ENCODE measurements at regions not wholly inside any gene's neighbourhood (a gene's known extent, or its start where the extent isn't known, plus 50 kb on each side); places are given as distances from the start of the nearest gene placed in this dataset.
A peak's percentile ranks its signal among the peaks of the same experiment; 100 is the strongest.

DNA sequence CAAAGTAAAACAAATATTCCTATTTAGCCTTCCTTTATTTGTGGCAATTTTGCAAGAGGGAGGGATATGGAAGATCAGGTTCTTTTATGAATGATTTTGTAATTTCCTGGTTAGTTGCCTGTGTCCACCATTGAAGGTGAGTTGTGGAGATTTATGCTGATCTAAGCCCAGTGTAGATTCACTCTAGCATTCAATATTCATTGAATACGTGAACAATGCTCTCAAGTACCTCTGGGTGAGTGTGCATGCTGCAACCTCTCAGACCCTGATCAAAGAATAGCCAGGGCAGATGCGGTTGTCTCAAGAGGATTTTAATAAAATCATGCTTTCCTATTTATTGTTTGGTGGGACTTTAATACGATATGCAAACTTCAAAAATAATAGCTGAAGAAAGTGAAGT lies 628.4 kb downstream of the SPRY1 start:
- no peak overlapping the region for H3K4me3 ChIP-seq (ENCODE audit: low read length in 2 of 2)
- H3K27ac ChIP-seq (ENCODE audit: low read depth in 2 of 2, low read length in 2 of 2), result no peak overlapping the region
- no peaks in the 10 kb centered on the region for H3K4me1 ChIP-seq (ENCODE audit: control insufficient read depth in 2 of 2, insufficient read depth in 2 of 2, low read length in 2 of 2)
- no peaks in the 10 kb centered on the region for H3K36me3 ChIP-seq (ENCODE audit: control insufficient read depth in 2 of 2, insufficient read depth in 2 of 2, low read length in 2 of 2)
- H3K9ac ChIP-seq (ENCODE audit: low read depth in 1 of 2, low read length in 2 of 2), result no peak overlapping the region
- H3K9me3 ChIP-seq (ENCODE audit: control insufficient read depth in 2 of 2, low read length in 2 of 2), result no peaks in the 10 kb centered on the region
- no peaks in the 10 kb centered on the region for H3K27me3 ChIP-seq (ENCODE audit: control insufficient read depth in 2 of 2, insufficient read depth in 2 of 2, low read length in 2 of 2)

DNA sequence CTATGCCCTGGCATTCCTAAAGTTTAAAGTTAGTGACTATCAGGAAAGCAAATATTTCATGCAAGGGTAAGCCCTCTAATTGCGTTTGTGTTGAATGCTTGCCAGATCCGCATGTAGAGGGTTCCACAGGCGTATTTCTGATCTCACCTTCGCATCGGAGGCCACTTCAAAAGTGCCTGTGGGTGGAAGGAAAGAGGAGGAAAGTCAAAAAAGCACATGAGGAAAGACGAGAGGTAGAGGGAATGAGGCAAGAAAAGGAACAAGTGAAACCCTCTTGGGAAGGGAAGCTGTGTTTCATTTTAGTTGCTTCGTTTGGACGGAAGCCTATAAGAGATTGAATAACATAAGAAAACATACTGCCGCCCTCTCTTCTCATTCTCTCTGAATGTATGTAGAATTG lies 628.8 kb downstream of the SPRY1 start:
- Histone ChIP-seq H3K4me3 (ENCODE audit: low read length in 2 of 2) (no peak overlapping the region), H3K27ac (ENCODE audit: low read depth in 2 of 2, low read length in 2 of 2) (no peak overlapping the region), H3K4me1 (ENCODE audit: control insufficient read depth in 2 of 2, insufficient read depth in 2 of 2, low read length in 2 of 2) (no peaks in the 10 kb centered on the region), H3K9me3 (ENCODE audit: control insufficient read depth in 2 of 2, low read length in 2 of 2) (no peaks in the 10 kb centered on the region), H3K27me3 (ENCODE audit: control insufficient read depth in 2 of 2, insufficient read depth in 2 of 2, low read length in 2 of 2) (no peaks in the 10 kb centered on the region), H3K9ac (ENCODE audit: low read depth in 1 of 2, low read length in 2 of 2) (no peak overlapping the region), H3K36me3 (ENCODE audit: control insufficient read depth in 2 of 2, insufficient read depth in 2 of 2, low read length in 2 of 2) (no peaks in the 10 kb centered on the region)

DNA sequence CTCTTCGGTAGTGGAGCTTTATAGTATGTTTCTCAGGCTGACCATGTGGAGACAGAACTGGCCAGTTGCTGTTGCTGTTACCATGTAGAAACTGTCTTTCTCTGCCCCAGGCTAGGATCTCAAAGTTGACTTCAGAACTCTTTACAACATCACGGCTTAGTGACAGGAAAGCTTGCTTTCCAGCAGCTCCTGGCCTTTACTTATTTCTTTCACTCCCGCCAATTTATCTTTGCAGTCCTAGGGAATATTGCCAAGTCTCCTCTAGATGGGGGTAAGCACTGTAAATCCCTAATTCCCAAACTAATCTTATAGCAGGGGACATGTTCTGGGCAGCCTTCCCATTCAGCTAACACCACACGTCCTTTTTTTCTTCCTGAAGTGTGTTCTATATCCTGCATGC lies 631.6 kb downstream of the SPRY1 start:
- H3K9me3 ChIP-seq (ENCODE audit: control insufficient read depth in 2 of 2, low read length in 2 of 2), result no peaks in the 10 kb centered on the region
- H3K27me3 ChIP-seq (ENCODE audit: control insufficient read depth in 2 of 2, insufficient read depth in 2 of 2, low read length in 2 of 2), result no peaks in the 10 kb centered on the region
- H3K4me1 ChIP-seq (ENCODE audit: control insufficient read depth in 2 of 2, insufficient read depth in 2 of 2, low read length in 2 of 2), result no peaks in the 10 kb centered on the region
- no peak overlapping the region for H3K27ac ChIP-seq (ENCODE audit: low read depth in 2 of 2, low read length in 2 of 2)
- H3K36me3 ChIP-seq (ENCODE audit: control insufficient read depth in 2 of 2, insufficient read depth in 2 of 2, low read length in 2 of 2), result no peaks in the 10 kb centered on the region
- H3K4me3 ChIP-seq (ENCODE audit: low read length in 2 of 2), result no peak overlapping the region
- no peak overlapping the region for H3K9ac ChIP-seq (ENCODE audit: low read depth in 1 of 2, low read length in 2 of 2)

DNA sequence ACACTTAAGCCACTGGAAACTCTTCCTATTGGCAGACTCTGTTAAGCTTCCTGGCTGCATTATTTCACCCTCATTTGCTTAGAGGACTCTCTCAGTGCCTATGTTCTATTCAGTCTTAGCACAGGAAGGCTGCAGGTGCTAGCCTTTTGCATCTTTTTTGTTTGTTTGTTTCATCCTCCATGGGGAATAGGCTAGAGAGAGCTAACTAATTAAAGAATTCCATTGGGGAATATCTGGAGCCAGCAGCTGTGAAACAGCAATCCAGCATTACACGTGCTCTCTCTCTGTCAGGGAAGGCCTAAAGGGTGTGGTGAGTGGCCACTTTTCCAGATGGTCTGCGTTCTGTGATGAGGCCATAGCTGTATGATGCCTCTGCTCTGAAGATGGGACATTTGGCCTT lies 633.6 kb downstream of the SPRY1 start:
- Histone ChIP-seq H3K27me3 (ENCODE audit: control insufficient read depth in 2 of 2, insufficient read depth in 2 of 2, low read length in 2 of 2) (no peaks in the 10 kb centered on the region), H3K27ac (ENCODE audit: low read depth in 2 of 2, low read length in 2 of 2) (no peak overlapping the region), H3K4me1 (ENCODE audit: control insufficient read depth in 2 of 2, insufficient read depth in 2 of 2, low read length in 2 of 2) (no peaks in the 10 kb centered on the region), H3K4me3 (ENCODE audit: low read length in 2 of 2) (no peak overlapping the region), H3K9me3 (ENCODE audit: control insufficient read depth in 2 of 2, low read length in 2 of 2) (no peaks in the 10 kb centered on the region), H3K9ac (ENCODE audit: low read depth in 1 of 2, low read length in 2 of 2) (no peak overlapping the region), H3K36me3 (ENCODE audit: control insufficient read depth in 2 of 2, insufficient read depth in 2 of 2, low read length in 2 of 2) (no peaks in the 10 kb centered on the region)

DNA sequence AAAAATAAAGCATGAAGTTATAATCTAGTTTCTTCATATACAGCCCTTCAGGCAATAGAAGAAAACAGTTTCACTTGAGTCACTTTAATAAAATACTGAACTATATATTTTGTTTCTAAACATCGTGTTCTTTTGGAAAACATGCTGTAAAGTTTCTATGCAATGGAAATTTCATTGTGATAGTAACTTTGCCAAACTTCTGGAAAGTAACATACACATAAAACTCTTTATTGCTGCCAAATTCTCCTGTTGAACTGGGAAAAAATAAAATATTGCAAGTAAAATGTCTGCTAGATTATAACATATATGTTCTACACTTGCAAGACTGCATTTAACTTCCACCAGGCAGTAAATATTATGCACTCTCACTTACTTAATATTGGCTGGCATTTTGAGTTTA lies 635.4 kb downstream of the SPRY1 start:
- no peaks in the 10 kb centered on the region for H3K4me1 ChIP-seq (ENCODE audit: control insufficient read depth in 2 of 2, insufficient read depth in 2 of 2, low read length in 2 of 2)
- no peaks in the 10 kb centered on the region for H3K9me3 ChIP-seq (ENCODE audit: control insufficient read depth in 2 of 2, low read length in 2 of 2)
- H3K27me3 ChIP-seq (ENCODE audit: control insufficient read depth in 2 of 2, insufficient read depth in 2 of 2, low read length in 2 of 2), result no peaks in the 10 kb centered on the region
- H3K27ac ChIP-seq (ENCODE audit: low read depth in 2 of 2, low read length in 2 of 2), result no peak overlapping the region
- H3K36me3 ChIP-seq (ENCODE audit: control insufficient read depth in 2 of 2, insufficient read depth in 2 of 2, low read length in 2 of 2), result no peaks in the 10 kb centered on the region
- no peak overlapping the region for H3K9ac ChIP-seq (ENCODE audit: low read depth in 1 of 2, low read length in 2 of 2)
- no peak overlapping the region for H3K4me3 ChIP-seq (ENCODE audit: low read length in 2 of 2)

DNA sequence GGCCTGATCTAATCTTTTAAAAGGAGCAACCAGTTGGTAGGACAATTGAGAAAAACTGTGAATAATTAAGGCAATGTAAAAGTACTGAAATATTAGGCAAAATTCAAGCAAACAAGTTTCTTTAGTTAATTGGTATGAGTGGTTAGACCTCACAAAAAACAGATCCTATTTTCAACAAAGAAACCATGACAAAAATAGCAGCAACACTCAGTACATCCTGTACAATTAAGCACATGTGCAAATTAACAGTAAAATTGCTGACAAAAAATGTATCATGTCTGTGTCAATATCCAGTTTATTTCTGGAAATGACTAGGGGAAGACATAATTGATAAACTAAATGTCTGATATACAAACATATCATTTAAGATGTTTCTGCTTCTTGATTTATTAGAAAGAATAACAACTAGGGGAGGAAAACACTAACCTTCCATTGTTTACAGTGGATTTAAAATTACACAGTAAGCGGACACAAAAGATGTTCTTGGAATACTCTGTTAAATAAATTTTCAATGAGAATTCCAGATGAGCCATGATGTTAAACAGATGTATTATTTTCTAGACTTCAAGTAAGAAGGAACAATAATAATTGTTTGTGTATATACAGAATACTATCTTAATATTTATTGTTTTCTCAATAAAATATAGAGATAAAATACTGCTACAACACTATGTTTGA lies 638.9 kb downstream of the SPRY1 start:
- H3K4me3 ChIP-seq (ENCODE audit: low read length in 2 of 2), result no peak overlapping the region
- no peaks in the 10 kb centered on the region for H3K36me3 ChIP-seq (ENCODE audit: control insufficient read depth in 2 of 2, insufficient read depth in 2 of 2, low read length in 2 of 2)
- H3K9me3 ChIP-seq (ENCODE audit: control insufficient read depth in 2 of 2, low read length in 2 of 2), result no peaks in the 10 kb centered on the region
- H3K4me1 ChIP-seq (ENCODE audit: control insufficient read depth in 2 of 2, insufficient read depth in 2 of 2, low read length in 2 of 2), result no peaks in the 10 kb centered on the region
- no peaks in the 10 kb centered on the region for H3K27me3 ChIP-seq (ENCODE audit: control insufficient read depth in 2 of 2, insufficient read depth in 2 of 2, low read length in 2 of 2)
- H3K9ac ChIP-seq (ENCODE audit: low read depth in 1 of 2, low read length in 2 of 2), result no peak overlapping the region
- no peak overlapping the region for H3K27ac ChIP-seq (ENCODE audit: low read depth in 2 of 2, low read length in 2 of 2)

DNA sequence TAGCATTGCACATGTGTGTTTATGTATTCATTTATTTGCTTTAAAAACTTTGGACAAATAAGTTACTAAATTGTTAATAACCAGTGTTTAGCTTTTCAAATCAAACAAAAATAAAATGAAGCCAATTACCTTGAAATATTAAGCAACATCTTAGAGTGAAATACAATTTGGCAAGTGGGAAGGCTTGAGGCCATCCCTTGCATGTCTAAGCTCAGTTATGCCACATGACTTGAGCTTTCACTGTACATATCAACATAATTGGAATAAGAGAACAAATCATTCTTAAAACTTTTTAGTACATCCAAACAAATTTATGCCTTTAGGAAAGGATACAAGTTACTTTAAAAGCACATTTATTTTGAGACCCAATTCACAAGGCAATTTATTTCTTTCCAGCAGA lies 640.6 kb downstream of the SPRY1 start:
- Histone ChIP-seq H3K9me3 (ENCODE audit: control insufficient read depth in 2 of 2, low read length in 2 of 2) (no peaks in the 10 kb centered on the region), H3K4me3 (ENCODE audit: low read length in 2 of 2) (no peak overlapping the region), H3K27ac (ENCODE audit: low read depth in 2 of 2, low read length in 2 of 2) (peak overlapping the region in 1 of 2 donors; percentile 9), H3K27me3 (ENCODE audit: control insufficient read depth in 2 of 2, insufficient read depth in 2 of 2, low read length in 2 of 2) (no peaks in the 10 kb centered on the region), H3K4me1 (ENCODE audit: control insufficient read depth in 2 of 2, insufficient read depth in 2 of 2, low read length in 2 of 2) (no peaks in the 10 kb centered on the region), H3K36me3 (ENCODE audit: control insufficient read depth in 2 of 2, insufficient read depth in 2 of 2, low read length in 2 of 2) (no peaks in the 10 kb centered on the region), H3K9ac (ENCODE audit: low read depth in 1 of 2, low read length in 2 of 2) (no peak overlapping the region)

DNA sequence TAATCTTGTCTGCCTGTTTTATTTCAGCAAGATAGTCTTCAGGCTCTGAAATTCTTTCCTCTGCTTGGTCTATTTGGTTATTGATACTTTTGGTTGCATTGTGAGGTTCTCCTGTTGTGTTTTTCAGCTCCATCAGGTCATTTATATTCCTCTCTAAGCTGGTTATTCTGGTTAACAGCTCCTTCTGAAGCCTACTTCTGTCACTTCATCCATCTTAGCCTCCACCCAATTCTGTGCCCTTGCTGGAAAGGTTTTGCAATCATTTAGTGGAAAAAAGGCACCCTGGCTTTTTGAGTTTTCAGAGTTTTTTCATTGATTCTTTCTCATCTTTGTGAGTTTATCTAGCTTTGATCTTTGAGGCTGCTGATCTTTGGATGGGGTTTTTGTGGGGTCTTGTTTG lies 647.7 kb downstream of the SPRY1 start:
- Histone ChIP-seq H3K27me3 (ENCODE audit: control insufficient read depth in 2 of 2, insufficient read depth in 2 of 2, low read length in 2 of 2) (no peaks in the 10 kb centered on the region), H3K9me3 (ENCODE audit: control insufficient read depth in 2 of 2, low read length in 2 of 2) (no peaks in the 10 kb centered on the region), H3K36me3 (ENCODE audit: control insufficient read depth in 2 of 2, insufficient read depth in 2 of 2, low read length in 2 of 2) (no peaks in the 10 kb centered on the region), H3K4me3 (ENCODE audit: low read length in 2 of 2) (no peak overlapping the region), H3K9ac (ENCODE audit: low read depth in 1 of 2, low read length in 2 of 2) (no peak overlapping the region), H3K27ac (ENCODE audit: low read depth in 2 of 2, low read length in 2 of 2) (no peak overlapping the region), H3K4me1 (ENCODE audit: control insufficient read depth in 2 of 2, insufficient read depth in 2 of 2, low read length in 2 of 2) (no peaks in the 10 kb centered on the region)

DNA sequence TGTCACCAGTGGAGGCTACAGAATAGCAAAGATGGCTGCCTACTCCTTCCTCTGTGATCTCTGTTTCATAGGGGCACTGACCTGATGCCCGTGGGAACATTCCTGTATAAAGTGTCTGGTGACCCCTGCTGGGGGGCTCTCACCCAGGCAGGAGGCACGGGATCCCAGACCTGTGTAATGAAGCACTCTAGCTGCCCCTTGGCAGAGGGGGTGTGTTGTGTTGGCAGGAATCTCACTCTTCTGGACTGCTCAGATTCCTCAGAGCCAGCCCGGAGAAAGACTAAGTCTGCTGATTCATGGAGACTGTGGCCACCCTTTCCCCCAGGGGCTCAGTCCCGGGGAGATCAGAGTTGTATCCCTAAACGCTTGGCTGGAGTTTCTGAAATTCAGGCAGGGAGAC lies 648.3 kb downstream of the SPRY1 start:
- Histone ChIP-seq H3K9ac (ENCODE audit: low read depth in 1 of 2, low read length in 2 of 2) (no peak overlapping the region), H3K4me1 (ENCODE audit: control insufficient read depth in 2 of 2, insufficient read depth in 2 of 2, low read length in 2 of 2) (no peaks in the 10 kb centered on the region), H3K9me3 (ENCODE audit: control insufficient read depth in 2 of 2, low read length in 2 of 2) (no peaks in the 10 kb centered on the region), H3K36me3 (ENCODE audit: control insufficient read depth in 2 of 2, insufficient read depth in 2 of 2, low read length in 2 of 2) (no peaks in the 10 kb centered on the region), H3K27ac (ENCODE audit: low read depth in 2 of 2, low read length in 2 of 2) (no peak overlapping the region), H3K4me3 (ENCODE audit: low read length in 2 of 2) (no peak overlapping the region), H3K27me3 (ENCODE audit: control insufficient read depth in 2 of 2, insufficient read depth in 2 of 2, low read length in 2 of 2) (no peaks in the 10 kb centered on the region)

DNA sequence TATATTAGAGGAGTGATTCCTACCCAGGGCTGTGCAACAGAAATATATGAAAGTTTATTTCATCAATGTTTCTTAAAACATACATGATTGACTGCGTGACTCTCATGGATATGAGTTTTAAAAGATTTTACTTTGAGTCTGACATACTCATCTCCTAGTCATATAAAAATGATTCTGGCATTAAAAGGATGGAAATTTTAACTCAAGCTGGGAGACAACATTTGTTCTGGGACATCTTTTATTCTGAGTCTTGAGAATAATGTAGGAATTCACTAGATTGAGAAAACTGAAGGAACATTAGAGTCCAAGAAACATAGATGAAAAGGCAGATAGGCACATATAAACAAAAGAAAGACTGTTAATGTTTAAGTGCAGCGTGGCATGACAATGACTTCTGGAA lies 649.6 kb downstream of the SPRY1 start:
- H3K9ac ChIP-seq (ENCODE audit: low read depth in 1 of 2, low read length in 2 of 2), result no peak overlapping the region
- no peak overlapping the region for H3K4me3 ChIP-seq (ENCODE audit: low read length in 2 of 2)
- H3K4me1 ChIP-seq (ENCODE audit: control insufficient read depth in 2 of 2, insufficient read depth in 2 of 2, low read length in 2 of 2), result no peaks in the 10 kb centered on the region

More for the DNA sequence above, 649.6 kb downstream of the SPRY1 start:
- H3K27ac ChIP-seq (ENCODE audit: low read depth in 2 of 2, low read length in 2 of 2), result no peak overlapping the region
- no peaks in the 10 kb centered on the region for H3K9me3 ChIP-seq (ENCODE audit: control insufficient read depth in 2 of 2, low read length in 2 of 2)
- no peaks in the 10 kb centered on the region for H3K27me3 ChIP-seq (ENCODE audit: control insufficient read depth in 2 of 2, insufficient read depth in 2 of 2, low read length in 2 of 2)
- H3K36me3 ChIP-seq (ENCODE audit: control insufficient read depth in 2 of 2, insufficient read depth in 2 of 2, low read length in 2 of 2), result no peaks in the 10 kb centered on the region
